Endodermal cell (in vitro differentiated cells): ENCODE measurements at regions not wholly inside any gene's neighbourhood (a gene's known extent, or its start where the extent isn't known, plus 50 kb on each side); places are given as distances from the start of the nearest gene placed in this dataset.

ENCODE experiments used
- DNase-seq: peaks from one replicate; pipeline ENCODE4 v3.0.0-alpha.2; 2017
- H3K27ac ChIP-seq: 2 replicates; pipeline ENCODE4 v1.5.1; 2013; ENCODE audit warnings: mild to moderate bottlenecking, low read depth, low read length, moderate library complexity
- H3K27me3 ChIP-seq: 2 replicates; pipeline ENCODE4 v1.6.1; 2013; ENCODE audit warnings: mild to moderate bottlenecking, low read length, moderate library complexity; ENCODE audit not compliant: insufficient read depth, control insufficient read depth, poor library complexity, severe bottlenecking
- H3K36me3 ChIP-seq: 2 replicates; pipeline ENCODE4 v1.7.0; 2013; ENCODE audit warnings: mild to moderate bottlenecking, low read length, moderate library complexity; ENCODE audit not compliant: control insufficient read depth, insufficient read depth
- H3K4me1 ChIP-seq: one replicate; pipeline ENCODE4 v1.7.0; 2013; ENCODE audit warnings: low read length; ENCODE audit not compliant: control insufficient read depth, insufficient read depth
- H3K4me3 ChIP-seq: 2 replicates; pipeline ENCODE4 v1.5.1; 2013; ENCODE audit warnings: mild to moderate bottlenecking, low read length, moderate library complexity
- H3K9ac ChIP-seq: 2 replicates; pipeline ENCODE4 v1.6.1; 2013; ENCODE audit warnings: mild to moderate bottlenecking, low read length, moderate library complexity; ENCODE audit not compliant: poor library complexity, severe bottlenecking; ENCODE audit errors: extremely low read depth
- H3K9me3 ChIP-seq: 2 replicates; pipeline ENCODE4 v1.6.1; 2013; ENCODE audit warnings: mild to moderate bottlenecking, low read length, moderate library complexity; ENCODE audit not compliant: control insufficient read depth
- H3K27ac Mint-ChIP-seq: 2 replicates; pipeline ENCODE4 v1.8.0; 2020; ENCODE audit warnings: mixed read lengths
- H3K27me3 Mint-ChIP-seq: 2 replicates; pipeline ENCODE4 v1.8.0; 2021; ENCODE audit warnings: mild to moderate bottlenecking, mixed read lengths; ENCODE audit not compliant: insufficient read depth
- H3K36me3 Mint-ChIP-seq: 2 replicates; pipeline ENCODE4 v1.8.0; 2020; ENCODE audit warnings: low read depth, mixed read lengths
- H3K4me1 Mint-ChIP-seq: 2 replicates; pipeline ENCODE4 v1.8.0; 2020; ENCODE audit warnings: mixed read lengths
- H3K4me3 Mint-ChIP-seq: 2 replicates; pipeline ENCODE4 v1.8.0; 2020; ENCODE audit warnings: mild to moderate bottlenecking, moderate library complexity, mixed read lengths
- H3K9me3 Mint-ChIP-seq: 2 replicates; pipeline ENCODE4 v1.8.0; 2020; ENCODE audit warnings: mild to moderate bottlenecking, mixed read lengths
- WGBS, 2 experiments: methylation state at CpG; one replicate each; pipeline versions ENCODE4 v1.1.5 to v1.1.7; 2013; ENCODE audit warnings: missing lambda C conversion rate in 2 of 2, mixed read lengths in 1 of 2; ENCODE audit not compliant: insufficient coverage in 1 of 2, insufficient read length in 1 of 2; 5-methylcytosine and 5-hydroxymethylcytosine counted together
- TF ChIP-seq, protein P1 (sequence below): fragments of 200-600 bp; sonication (generic); conservative IDR thresholded peaks from 2 replicates; pipeline ENCODE4 v1.5.0; 2021; ENCODE audit warnings: antibody characterized with exemption, mild to moderate bottlenecking

DNA sequence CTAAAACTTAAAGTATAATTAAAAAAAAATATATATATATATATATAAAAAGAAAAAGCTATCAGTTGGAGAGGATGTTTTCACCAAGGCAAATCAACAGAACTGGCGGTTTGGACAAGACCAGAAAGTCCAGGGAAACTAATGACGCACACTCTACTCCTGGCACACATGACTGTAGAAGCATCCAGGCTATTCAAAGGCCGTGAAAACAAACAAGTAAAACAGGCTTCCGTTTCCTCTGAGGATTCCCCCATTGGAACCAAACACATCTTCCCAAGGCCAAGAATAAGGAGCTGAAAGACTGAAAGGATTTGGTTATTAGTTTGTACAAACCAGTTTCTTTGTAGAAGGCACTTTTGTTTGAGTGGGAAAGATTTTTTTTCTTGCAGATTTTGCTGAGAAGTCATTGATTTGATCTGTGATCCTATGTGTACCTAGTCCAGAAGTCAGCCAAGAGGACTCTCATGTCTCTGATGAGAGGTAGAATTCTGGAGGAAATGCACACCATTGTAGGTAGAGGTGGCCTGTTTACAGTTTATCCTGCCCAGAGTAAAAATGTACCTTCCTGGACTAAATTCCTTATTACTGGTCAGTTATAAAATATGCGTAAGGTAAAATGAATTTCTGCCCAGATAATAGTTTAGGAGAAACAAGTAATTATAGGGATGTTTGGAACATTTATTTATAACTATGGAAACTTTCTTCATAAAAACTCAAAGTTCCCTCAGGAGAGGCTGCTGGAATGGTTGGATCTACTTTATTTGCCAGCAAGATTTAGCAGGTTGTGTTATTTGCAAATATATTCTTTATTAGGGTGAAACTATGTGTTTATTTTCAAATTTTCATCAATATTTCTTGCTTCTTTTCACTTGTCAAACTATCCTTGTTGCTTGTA lies 66.5 kb downstream of the DMP1 start:
- Histone ChIP-seq H3K9ac (no peak overlapping the region), H3K4me3 (no peak overlapping the region), H3K27ac (no peak overlapping the region), H3K4me1 (no peaks in the 10 kb centered on the region), H3K27me3 (no peaks in the 10 kb centered on the region), H3K36me3 (no peaks in the 10 kb centered on the region), H3K9me3 (no peaks in the 10 kb centered on the region)
- Mint-ChIP-seq H3K9me3 (peaks cover 15% of the 10 kb centered on the region), H3K4me1 (no peaks in the 10 kb centered on the region), H3K27ac (no peak overlapping the region), H3K27me3 (no peaks in the 10 kb centered on the region), H3K36me3 (no peaks in the 10 kb centered on the region), H3K4me3 (no peak overlapping the region)
- WGBS, 2 experiments: 83 to 94% methylated on average over 4 to 5 of the region's 5 CpGs
- no peak for DNase-seq
- TF ChIP-seq, protein P1, sequence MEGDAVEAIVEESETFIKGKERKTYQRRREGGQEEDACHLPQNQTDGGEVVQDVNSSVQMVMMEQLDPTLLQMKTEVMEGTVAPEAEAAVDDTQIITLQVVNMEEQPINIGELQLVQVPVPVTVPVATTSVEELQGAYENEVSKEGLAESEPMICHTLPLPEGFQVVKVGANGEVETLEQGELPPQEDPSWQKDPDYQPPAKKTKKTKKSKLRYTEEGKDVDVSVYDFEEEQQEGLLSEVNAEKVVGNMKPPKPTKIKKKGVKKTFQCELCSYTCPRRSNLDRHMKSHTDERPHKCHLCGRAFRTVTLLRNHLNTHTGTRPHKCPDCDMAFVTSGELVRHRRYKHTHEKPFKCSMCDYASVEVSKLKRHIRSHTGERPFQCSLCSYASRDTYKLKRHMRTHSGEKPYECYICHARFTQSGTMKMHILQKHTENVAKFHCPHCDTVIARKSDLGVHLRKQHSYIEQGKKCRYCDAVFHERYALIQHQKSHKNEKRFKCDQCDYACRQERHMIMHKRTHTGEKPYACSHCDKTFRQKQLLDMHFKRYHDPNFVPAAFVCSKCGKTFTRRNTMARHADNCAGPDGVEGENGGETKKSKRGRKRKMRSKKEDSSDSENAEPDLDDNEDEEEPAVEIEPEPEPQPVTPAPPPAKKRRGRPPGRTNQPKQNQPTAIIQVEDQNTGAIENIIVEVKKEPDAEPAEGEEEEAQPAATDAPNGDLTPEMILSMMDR: no peak

DNA sequence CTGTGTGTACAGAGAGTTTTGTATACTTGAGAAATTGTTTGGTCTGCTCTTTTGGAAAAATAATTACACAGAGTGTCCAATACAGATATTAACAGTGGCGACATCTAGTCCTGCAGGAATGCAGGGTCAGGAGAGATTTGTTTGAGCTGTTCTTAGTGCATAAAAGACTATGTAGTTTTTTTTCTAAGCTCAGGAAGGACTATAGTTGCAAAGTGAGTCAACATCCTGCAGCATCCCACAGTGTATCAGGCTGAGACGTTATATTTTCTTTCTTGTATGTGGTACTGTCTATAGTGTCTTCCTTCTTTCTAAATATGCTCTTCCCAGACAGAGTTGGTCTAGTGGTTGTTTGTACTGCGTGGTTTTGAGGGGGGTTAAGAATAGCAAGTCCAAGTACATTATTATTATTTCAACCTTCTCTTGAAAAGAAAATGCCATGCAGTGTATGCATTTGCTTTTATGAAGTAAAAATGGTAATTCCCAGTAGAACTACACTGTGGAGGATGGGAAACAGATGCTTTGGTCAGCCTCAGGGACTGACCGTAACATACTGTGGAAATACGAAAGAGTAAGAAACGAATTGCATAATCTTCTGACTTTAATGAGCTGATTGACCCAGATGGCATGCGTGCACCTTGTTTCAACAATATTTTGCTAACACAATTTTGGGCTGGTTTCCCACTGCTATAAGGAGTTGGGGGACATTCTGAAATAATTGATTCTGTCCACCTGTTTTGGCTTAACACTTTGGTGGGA lies 67.4 kb downstream of the DMP1 start:
- Mint-ChIP-seq H3K36me3 (no peaks in the 10 kb centered on the region), H3K9me3 (peaks cover 7% of the 10 kb centered on the region), H3K4me3 (no peak overlapping the region), H3K27ac (no peak overlapping the region), H3K27me3 (no peaks in the 10 kb centered on the region), H3K4me1 (no peaks in the 10 kb centered on the region)
- Histone ChIP-seq H3K36me3 (no peaks in the 10 kb centered on the region), H3K4me1 (no peaks in the 10 kb centered on the region), H3K9ac (no peak overlapping the region), H3K27ac (no peak overlapping the region), H3K4me3 (no peak overlapping the region), H3K27me3 (no peaks in the 10 kb centered on the region), H3K9me3 (no peaks in the 10 kb centered on the region)
- WGBS, 2 experiments: 96 to 100% methylated on average over 5 to 6 of the region's 7 CpGs
- TF ChIP-seq, protein P1: no peak
- DNase-seq: no peak

DNA sequence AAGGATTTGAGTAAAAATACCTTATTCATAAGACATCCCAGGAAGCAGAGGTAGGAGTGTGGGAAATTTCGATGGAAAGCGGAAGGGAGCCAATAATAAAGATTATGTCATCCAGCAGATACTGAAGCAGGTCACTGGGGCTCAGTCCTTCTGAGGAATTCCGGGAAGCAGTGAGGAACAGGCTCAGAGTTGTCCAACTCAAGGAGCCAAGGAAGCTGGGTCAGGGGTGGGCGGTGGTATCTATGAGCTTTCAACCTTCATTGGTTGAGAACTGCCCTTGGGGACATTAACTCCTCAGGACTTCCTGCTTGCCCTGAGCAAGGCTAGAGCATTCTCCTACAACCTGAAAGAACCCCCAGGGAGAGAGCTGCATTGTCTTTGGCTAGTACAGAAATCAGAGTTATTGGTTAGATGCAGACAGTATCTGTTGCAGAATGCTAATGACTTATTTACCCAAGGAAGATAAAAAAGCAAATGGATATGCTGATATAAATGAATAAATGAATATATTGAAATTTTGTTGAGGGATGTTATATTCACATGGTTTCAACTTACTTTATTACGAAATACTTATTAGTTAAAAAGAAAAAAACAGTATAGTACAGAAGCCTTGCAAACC lies 68.2 kb downstream of the DMP1 start:
- WGBS, 2 experiments: 93 to 96% methylated on average over 4 of the region's 5 CpGs
- Histone ChIP-seq H3K27me3 (no peaks in the 10 kb centered on the region), H3K27ac (no peak overlapping the region), H3K9ac (no peak overlapping the region), H3K36me3 (no peaks in the 10 kb centered on the region), H3K4me1 (no peaks in the 10 kb centered on the region), H3K9me3 (no peaks in the 10 kb centered on the region), H3K4me3 (no peak overlapping the region)
- peaks cover 5% of the 10 kb centered on the region for H3K9me3 Mint-ChIP-seq
- H3K36me3 Mint-ChIP-seq: no peaks in the 10 kb centered on the region
- no peaks in the 10 kb centered on the region for H3K27me3 Mint-ChIP-seq
- H3K4me3 Mint-ChIP-seq: no peak overlapping the region
- H3K4me1 Mint-ChIP-seq: no peaks in the 10 kb centered on the region
- TF ChIP-seq, protein P1: no peak
- DNase-seq: no peak
- no peak overlapping the region for H3K27ac Mint-ChIP-seq
